Neural progenitor cell (in vitro differentiated cells): ENCODE measurements at regions not wholly inside any gene's neighbourhood (a gene's known extent, or its start where the extent isn't known, plus 50 kb on each side); places are given as distances from the start of the nearest gene placed in this dataset.

Experiments used
- EZH2 ChIP-seq: fragments of 200-600 bp; sonication (generic); IDR thresholded peaks from 2 replicates; pipeline ENCODE4 v1.6.1; 2017; ENCODE audit warnings: antibody characterized with exemption, mild to moderate bottlenecking, moderate library complexity
- TF ChIP-seq, protein P1 (sequence below): fragments of 200-600 bp; sonication (generic); IDR thresholded peaks from 2 replicates; pipeline ENCODE4 v1.5.1; 2017; ENCODE audit warnings: antibody characterized with exemption, mild to moderate bottlenecking

DNA sequence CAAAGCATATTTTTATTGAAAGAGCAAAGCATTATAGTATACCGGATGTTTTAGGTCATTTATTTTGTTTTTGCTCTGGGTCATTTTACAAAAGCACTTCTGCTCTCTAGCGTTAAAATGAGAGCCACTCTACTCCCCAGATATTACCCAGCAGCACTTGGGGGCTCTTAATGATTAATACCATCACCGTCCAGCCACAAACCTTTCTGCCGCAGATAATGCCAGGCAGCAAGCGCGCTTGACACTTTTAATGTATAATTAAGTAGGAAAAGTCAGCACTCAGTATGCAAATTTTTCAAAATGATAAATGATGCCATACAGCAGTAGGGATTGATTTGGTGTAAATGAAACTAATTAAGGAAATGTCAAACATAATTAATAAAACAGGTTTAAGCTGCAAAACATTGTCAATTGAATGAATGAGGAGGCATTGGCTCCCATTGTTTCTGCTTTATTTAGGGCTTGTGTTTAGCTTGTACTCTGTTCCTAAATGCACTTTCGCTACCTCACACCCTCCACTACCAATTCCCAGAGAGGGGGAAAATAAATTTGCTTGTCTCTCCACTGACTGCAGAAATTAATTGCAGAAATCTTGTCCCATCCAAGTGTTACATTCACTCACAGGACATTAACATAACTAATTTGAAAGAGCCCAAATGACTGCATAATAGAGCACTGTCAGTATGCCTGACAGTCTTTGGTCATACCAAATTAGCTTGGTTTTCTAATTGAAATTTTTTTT lies 358.8 kb upstream of the ARRDC3 start:
- TF ChIP-seq, protein P1, sequence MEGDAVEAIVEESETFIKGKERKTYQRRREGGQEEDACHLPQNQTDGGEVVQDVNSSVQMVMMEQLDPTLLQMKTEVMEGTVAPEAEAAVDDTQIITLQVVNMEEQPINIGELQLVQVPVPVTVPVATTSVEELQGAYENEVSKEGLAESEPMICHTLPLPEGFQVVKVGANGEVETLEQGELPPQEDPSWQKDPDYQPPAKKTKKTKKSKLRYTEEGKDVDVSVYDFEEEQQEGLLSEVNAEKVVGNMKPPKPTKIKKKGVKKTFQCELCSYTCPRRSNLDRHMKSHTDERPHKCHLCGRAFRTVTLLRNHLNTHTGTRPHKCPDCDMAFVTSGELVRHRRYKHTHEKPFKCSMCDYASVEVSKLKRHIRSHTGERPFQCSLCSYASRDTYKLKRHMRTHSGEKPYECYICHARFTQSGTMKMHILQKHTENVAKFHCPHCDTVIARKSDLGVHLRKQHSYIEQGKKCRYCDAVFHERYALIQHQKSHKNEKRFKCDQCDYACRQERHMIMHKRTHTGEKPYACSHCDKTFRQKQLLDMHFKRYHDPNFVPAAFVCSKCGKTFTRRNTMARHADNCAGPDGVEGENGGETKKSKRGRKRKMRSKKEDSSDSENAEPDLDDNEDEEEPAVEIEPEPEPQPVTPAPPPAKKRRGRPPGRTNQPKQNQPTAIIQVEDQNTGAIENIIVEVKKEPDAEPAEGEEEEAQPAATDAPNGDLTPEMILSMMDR, result no peak
- TF ChIP-seq EZH2, result no peak
